Inflammatory macrophage treated with lipopolysaccharide for 1 hour (primary cell): ENCODE measurements at regions not wholly inside any gene's neighbourhood (a gene's known extent, or its start where the extent isn't known, plus 50 kb on each side); places are given as distances from the start of the nearest gene placed in this dataset.
"Not testable (repeated sequence)": the region's sequence is repeated elsewhere in the genome, so short reads cannot be mapped to it uniquely, and the experiment has no call there.

ENCODE experiments used
- DNase-seq, 2 donors: peaks; one replicate each; pipeline ENCODE4 v3.0.0-alpha.2; 2020 to 2022

GRCh38 chrX:39688219-39688575 lies 409.6 kb downstream of the BCOR start:
- DNase-seq, result no peak

- DNase-seq, result peak in 1 of 2 donors; percentile 9
Measured at GRCh38 chrX:39688576-39689375, 409.0 kb downstream of the BCOR start.

DNA sequence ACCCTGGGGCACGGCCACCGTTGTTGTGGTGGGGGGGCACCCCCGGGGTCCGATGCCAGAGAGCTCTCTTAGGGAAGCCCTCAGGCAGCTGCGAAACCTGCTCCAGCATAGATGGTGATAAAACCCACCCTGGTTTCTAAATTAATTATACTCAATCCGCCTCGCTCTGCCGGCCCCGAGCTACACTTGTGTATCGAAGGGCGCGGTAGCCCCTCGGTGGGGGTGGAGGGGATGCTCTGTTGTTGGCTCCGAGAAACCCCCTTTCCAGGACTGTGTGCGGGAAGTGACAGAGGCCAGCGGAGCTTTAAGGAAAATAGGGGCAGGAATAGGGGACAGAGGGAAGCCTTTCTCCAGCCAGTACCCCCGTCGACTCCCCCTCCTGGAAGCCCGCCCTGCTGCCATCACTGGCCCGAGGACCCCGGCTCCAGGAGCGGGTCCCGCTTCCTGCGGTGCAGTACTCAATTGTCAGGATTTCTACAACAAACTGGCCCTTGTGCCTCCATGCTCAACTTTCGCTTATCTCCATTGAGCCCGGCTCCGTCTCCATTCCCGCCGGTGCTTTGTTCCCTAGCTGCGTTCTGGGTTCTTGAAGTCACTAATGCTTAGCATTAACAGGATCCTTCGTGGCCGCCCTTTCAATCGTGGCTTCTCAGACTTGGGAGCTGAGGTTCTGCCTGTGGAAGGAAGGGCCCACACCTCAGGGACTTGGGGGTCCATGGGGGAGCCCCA lies 408.2 kb downstream of the BCOR start:
- DNase-seq, result no peak

- DNase-seq, result no peak
Measured at GRCh38 chrX:39690541-39691415, 407.0 kb downstream of the BCOR start.

DNA sequence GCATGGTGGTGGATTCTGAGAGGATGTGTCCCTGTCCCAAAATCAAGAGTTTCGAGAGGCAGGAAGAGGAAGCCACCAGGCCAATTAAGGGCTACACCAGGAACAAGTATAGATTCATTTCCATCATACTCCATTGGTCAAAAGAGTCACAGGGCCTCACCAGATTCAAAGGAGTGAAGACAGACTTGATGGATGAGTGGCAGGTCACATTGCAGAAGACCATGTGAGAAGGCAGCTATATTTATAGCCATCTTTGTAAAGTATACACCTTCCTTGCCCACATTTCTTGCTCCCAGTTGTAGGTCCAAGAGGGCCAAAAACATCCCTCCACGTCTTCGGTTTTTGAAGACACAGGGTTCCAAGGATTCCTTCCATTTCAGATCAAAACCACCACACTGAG lies 406.0 kb downstream of the BCOR start:
- no peak for DNase-seq

- DNase-seq, result no peak
Measured at GRCh38 chrX:39692796-39693195, 405.0 kb downstream of the BCOR start.

- no peak for DNase-seq
Measured at GRCh38 chrX:39693298-39693697, 404.5 kb downstream of the BCOR start.

DNA sequence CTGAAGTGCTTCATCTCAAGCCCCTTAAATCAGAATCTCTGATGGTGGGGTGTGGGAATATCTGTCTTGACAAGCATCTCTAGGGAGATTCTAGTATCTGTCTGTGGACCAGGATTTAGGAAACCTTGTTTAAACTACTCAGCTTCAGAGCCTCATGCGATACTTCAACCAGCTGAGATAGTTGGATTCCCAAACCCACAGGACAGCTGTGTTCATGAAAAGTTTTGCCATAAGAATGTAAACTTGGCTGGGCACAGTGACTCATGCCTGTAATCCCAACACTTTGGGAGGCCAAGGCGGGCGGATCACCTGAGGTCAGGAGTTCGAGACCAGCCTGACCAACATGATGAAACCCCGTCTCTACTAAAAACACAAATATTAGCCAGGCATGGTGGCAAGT lies 395.1 kb downstream of the BCOR start:
- DNase-seq, result not testable (repeated sequence)

DNA sequence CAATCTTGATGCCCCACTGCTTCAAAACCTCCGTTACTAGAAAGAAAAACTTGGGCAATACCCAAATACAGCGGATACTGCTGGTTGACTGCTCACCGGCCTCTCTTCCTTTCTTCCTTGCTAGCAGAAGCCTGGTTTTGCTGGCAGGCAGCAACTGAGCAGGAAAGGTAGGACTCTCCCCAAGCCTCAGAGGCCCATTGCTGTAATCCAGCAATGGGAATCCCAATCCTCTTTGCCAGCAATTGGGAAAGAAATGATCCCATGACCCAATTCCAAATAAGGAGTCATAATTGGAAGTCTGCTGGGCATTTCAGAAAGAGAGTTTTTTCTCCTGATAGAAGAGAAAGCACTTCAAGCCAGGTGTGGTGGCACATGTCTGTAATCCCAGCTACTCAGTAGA lies 394.5 kb downstream of the BCOR start:
- DNase-seq, result no peak

- no peak for DNase-seq
Measured at GRCh38 chrX:39704590-39704989, 393.2 kb downstream of the BCOR start.

DNA sequence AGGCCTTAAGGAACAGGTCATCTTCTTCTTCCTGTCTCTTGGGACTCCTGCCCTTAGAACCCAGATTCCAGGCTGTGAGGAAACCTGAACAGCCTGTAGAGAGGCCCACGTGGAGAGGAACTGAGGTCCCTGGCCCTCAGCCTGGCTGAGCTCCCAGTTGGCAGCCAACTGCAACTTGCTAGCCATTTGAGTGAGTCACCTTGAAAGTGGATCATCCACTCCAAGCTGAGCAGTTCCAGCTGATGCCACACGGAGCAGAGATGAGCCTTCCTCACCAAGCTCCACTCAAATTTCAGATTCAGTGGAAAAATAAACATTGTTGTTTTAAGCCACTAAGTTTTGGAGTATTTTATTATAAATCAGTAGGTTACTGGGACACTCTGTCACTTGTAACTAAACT lies 392.5 kb downstream of the BCOR start:
- DNase-seq, result peak; percentile 4 to 9

GRCh38 chrX:39709364-39709763 lies 388.4 kb downstream of the BCOR start:
- DNase-seq, result no peak

DNA sequence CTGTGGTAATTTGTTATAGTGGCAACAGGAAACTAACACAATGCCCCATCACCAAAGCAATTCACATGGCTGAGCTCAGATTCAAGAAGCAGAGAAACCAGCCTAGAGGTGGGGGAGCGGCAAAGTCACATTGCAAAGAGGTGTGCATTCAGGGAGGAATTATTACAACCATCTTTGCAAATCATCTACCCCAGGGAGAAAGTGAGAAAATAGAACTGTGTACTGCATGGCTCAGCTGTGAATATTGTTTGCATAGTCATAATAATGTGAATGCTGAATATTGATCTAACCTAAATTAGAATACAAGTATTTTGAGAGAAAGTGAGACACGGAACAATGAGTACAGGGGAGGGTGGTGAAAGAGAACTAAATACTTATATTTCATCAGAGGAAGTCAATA lies 387.9 kb downstream of the BCOR start:
- no peak for DNase-seq

DNA sequence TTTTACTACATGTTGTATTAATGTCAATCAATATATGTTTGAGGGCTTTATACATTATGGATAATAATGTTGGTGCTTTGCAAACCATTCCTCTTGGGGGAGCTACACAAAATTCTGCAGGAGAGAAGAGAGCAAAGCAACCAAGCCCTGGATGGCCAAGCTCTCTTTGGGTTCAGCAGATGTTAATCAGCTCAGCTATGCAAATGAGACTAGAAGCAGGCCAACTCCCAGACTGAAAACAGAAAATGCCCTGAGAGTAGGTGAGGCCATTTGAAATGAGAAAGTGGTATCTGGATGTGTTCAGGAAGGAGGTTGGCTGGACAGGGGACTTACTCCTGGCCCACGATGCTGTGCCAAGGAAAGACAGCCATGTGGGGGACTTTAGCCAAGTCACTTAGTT lies 387.0 kb downstream of the BCOR start:
- DNase-seq, result no peak

- DNase-seq, result no peak
Measured at GRCh38 chrX:39714471-39714870, 383.3 kb downstream of the BCOR start.

- DNase-seq, result no peak
Measured at GRCh38 chrX:39716401-39716800, 381.4 kb downstream of the BCOR start.

DNA sequence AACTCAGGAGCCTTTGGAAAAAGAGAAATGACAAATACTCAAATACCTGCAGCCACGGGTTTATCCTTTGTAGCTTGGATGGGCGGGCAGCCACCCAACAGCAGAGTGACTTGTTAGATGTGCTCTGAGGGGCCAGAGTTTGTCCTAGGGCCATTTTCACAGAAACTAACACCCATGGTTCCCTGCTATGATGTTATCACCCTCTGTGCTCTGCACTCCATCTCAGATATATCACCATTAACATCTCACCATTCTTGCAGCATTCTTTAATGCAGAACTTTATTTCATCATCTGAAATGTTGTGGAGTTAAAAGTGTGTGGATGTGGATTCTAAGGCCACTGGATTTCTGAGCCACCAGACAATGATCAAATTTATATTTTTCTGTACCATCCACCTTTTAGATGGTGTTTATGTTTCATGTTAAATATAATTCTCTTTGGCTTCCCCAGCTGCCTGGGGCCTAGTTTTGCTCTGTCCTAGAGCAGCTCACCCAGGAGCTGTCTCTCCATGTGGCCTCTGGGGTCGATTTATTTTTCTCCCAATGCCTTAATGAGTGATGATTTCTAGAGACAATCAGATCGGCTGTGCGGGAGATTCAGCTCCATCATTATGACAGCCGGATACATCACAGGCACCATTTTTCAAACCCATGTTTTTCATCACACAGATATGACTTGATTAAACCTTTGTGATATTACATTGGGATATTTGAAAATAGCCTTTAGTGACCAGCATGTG lies 380.8 kb downstream of the BCOR start:
- no peak for DNase-seq

GRCh38 chrX:39718981-39719380 lies 378.8 kb downstream of the BCOR start:
- no peak for DNase-seq

DNA sequence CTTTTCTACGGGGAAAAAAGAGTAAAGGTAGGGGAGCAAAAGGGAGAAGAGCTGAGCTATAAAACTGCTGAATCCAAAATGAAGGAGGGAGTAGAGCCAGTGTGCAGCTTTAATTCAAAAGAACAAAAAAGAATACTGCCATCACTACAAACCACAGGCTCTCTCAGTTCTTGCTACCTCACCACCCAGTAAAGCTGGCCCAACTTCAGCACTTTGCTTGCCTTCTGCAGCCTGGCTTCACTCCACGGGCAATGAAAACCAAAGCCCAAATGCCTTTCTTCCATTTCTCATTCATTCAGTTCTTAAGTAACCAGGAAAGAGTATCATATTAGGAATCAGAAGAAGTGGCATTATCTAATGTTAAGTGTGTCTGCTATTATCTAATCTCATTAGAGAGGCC lies 376.8 kb downstream of the BCOR start:
- DNase-seq, result no peak

- no peak for DNase-seq
Measured at GRCh38 chrX:39721566-39722279, 376.0 kb downstream of the BCOR start.

DNA sequence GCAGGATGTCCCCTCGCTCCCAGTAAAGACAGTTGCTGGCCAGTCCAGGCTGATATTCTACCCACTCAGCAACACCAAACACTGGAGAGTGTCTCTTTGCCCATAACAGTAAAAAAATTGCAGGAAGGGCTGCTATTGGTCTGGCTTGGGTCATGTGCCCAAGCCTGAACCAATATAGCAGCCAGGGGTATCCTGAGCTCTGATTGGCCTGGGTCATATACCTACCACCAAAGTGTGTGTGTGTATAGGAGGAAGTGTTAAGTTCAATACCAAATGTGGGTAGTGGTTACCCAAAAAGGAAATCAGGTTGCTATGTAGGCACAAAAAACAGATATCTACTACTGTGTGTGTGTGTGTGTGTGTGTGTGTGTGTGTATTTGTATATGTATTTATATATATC lies 373.2 kb downstream of the BCOR start:
- no peak for DNase-seq

- no peak for DNase-seq
Measured at GRCh38 chrX:39725114-39725513, 372.6 kb downstream of the BCOR start.
